Calu3 (cell line): ENCODE measurements at regions not wholly inside any gene's neighbourhood (a gene's known extent, or its start where the extent isn't known, plus 50 kb on each side); places are given as distances from the start of the nearest gene placed in this dataset.

Experiments
- BruUV-seq: library from RNA; stranded (reverse); fragments of 400-500 nt; replicated peaks from 2 replicates; lab custom pipeline; 2021; lab: Mats Ljungman, UMichigan
- CTCF ChIA-PET: fragments of 300-600 bp; sonication (Branson Sonifier 250); formaldehyde crosslinking; loops from one replicate; lab custom pipeline; 2022; ENCODE audit warnings: antibody characterized with exemption; lab: Charles Lee
- DNase-seq: peaks from one replicate; pipeline ENCODE4 v3.0.0; 2022
- H3K27ac Mint-ChIP-seq: one replicate; pipeline ENCODE4 v1.8.0; 2022; ENCODE audit warnings: mixed read lengths; ENCODE audit not compliant: unreplicated experiment
- H3K27me3 Mint-ChIP-seq: one replicate; pipeline ENCODE4 v1.8.0; 2022; ENCODE audit warnings: mixed read lengths; ENCODE audit not compliant: unreplicated experiment
- H3K36me3 Mint-ChIP-seq: one replicate; pipeline ENCODE4 v1.8.0; 2022; ENCODE audit warnings: mild to moderate bottlenecking, moderate library complexity, mixed read lengths; ENCODE audit not compliant: insufficient read depth, unreplicated experiment
- H3K4me1 Mint-ChIP-seq: one replicate; pipeline ENCODE4 v1.8.0; 2022; ENCODE audit warnings: mild to moderate bottlenecking, low read depth, mixed read lengths; ENCODE audit not compliant: unreplicated experiment
- H3K4me3 Mint-ChIP-seq: one replicate; pipeline ENCODE4 v1.8.0; 2022; ENCODE audit warnings: mild to moderate bottlenecking, low read depth, moderate library complexity, mixed read lengths; ENCODE audit not compliant: unreplicated experiment
- H3K9me3 Mint-ChIP-seq: one replicate; pipeline ENCODE4 v1.8.0; 2022; ENCODE audit warnings: low read depth, mixed read lengths; ENCODE audit not compliant: unreplicated experiment
- CTCF ChIP-seq: fragments of 200-600 bp; IDR thresholded peaks from one replicate; pipeline ENCODE4 v1.8.0; 2022; ENCODE audit warnings: antibody characterized with exemption; ENCODE audit not compliant: unreplicated experiment
- intact Hi-C: fragments of 100-400 bp; cut with micrococcal nuclease; formaldehyde crosslinking; loops from one replicate; pipeline ENCODE4 v1.10.0; 2022; ENCODE audit not compliant: unreplicated experiment

GRCh38 chr13:39253774-39254173 is 215.5 kb downstream of the NHLRC3 start:
- no peak overlapping the region for H3K27ac Mint-ChIP-seq
- no peaks in the 10 kb centered on the region for H3K36me3 Mint-ChIP-seq
- no peak for TF ChIP-seq CTCF
- CTCF ChIA-PET: no interaction called here
- H3K4me3 Mint-ChIP-seq: no peak overlapping the region
- intact Hi-C loops: no loop called here
- DNase-seq: no peak
- BruUV-seq: no TSS peak
- H3K9me3 Mint-ChIP-seq: no peaks in the 10 kb centered on the region
- H3K27me3 Mint-ChIP-seq: no peaks in the 10 kb centered on the region
- no peaks in the 10 kb centered on the region for H3K4me1 Mint-ChIP-seq

DNA sequence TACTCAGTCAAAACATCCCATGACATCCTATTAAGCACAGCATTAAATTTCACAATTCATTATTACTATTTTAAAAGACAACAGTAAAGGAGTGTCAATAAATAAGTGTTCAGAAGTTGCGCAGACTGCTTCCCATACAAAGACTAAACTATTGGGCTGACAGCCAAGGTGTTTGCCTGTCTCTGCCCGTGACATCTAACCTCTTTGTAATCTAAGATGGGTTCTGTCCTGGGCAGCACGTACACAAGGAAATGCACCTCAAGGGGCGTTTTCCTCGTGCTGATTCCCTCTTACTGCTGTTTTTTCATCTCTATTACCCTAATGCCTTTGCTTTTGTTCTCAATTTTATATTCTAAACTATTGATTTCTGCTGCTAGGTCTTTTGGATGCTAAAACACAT is 216.3 kb downstream of the NHLRC3 start:
- Mint-ChIP-seq H3K36me3 (no peaks in the 10 kb centered on the region), H3K9me3 (no peaks in the 10 kb centered on the region), H3K4me3 (no peak overlapping the region), H3K27me3 (no peaks in the 10 kb centered on the region), H3K4me1 (no peaks in the 10 kb centered on the region), H3K27ac (no peak overlapping the region)
- CTCF ChIA-PET: interaction anchor here (0.9 kb wide), 1 partner anchor 1859 kb away, joined by 3 read pairs; no protein-coding TSS in a partner anchor
- no peak for TF ChIP-seq CTCF
- no peak for DNase-seq
- BruUV-seq: no TSS peak
- intact Hi-C loops: no loop called here

- H3K36me3 Mint-ChIP-seq: no peaks in the 10 kb centered on the region
- CTCF ChIA-PET: interaction anchor here (1.1 kb wide), 1 partner anchor 11 kb away, joined by 3 read pairs; no protein-coding TSS in a partner anchor
- intact Hi-C loops: no loop called here
- TF ChIP-seq CTCF: no peak
- H3K4me3 Mint-ChIP-seq: no peak overlapping the region
- H3K9me3 Mint-ChIP-seq: no peaks in the 10 kb centered on the region
- H3K27me3 Mint-ChIP-seq: no peaks in the 10 kb centered on the region
- BruUV-seq: no TSS peak
- no peaks in the 10 kb centered on the region for H3K4me1 Mint-ChIP-seq
- DNase-seq: no peak
- no peak overlapping the region for H3K27ac Mint-ChIP-seq
Measured at GRCh38 chr13:39257642-39258041, 219.4 kb downstream of the NHLRC3 start.

- CTCF ChIA-PET: interaction anchor here (0.6 to 0.8 kb wide), 2 partner anchors 126 to 208 kb away, joined by 3 to 4 read pairs; no protein-coding TSS in a partner anchor
- Mint-ChIP-seq H3K4me1 (no peaks in the 10 kb centered on the region), H3K27me3 (no peaks in the 10 kb centered on the region), H3K4me3 (no peak overlapping the region), H3K27ac (no peak overlapping the region), H3K36me3 (no peaks in the 10 kb centered on the region), H3K9me3 (no peaks in the 10 kb centered on the region)
- BruUV-seq: no TSS peak
- no peak for TF ChIP-seq CTCF
- DNase-seq: no peak
- intact Hi-C loops: no loop called here
Measured at GRCh38 chr13:39259371-39260140, 221.3 kb downstream of the NHLRC3 start.
